ENCODE measurements at regions not wholly inside any gene's neighbourhood (a gene's known extent, or its start where the extent isn't known, plus 50 kb on each side); places are given as distances from the start of the nearest gene placed in this dataset.

- peak overlapping the region; percentile 72 to 83 for H3K27ac ChIP-seq
- H3K4me3 ChIP-seq: peak overlapping the region; percentile 12
- no peak for DNase-seq (ENCODE audit: low spot score)
- TF ChIP-seq CTCF (IDR thresholded peaks at IDR 0.05): no peak
These were observed 616.5 kb upstream of the CITED2 start for GRCh38 chr6:139990856-139991465.

- H3K4me3 ChIP-seq: no peak overlapping the region
- no peak for TF ChIP-seq CTCF (IDR thresholded peaks at IDR 0.05)
- no peak for DNase-seq (ENCODE audit: low spot score)
- H3K27ac ChIP-seq: peak overlapping the region; percentile 72 to 83
These were observed 615.7 kb upstream of the CITED2 start for GRCh38 chr6:139990026-139990686.

- no peak for TF ChIP-seq CTCF (IDR thresholded peaks at IDR 0.05)
- DNase-seq (ENCODE audit: low spot score): no peak
- H3K27ac ChIP-seq: no peak overlapping the region
- H3K4me3 ChIP-seq: no peak overlapping the region
These were observed 614.2 kb upstream of the CITED2 start for GRCh38 chr6:139988685-139989084.

- H3K27ac ChIP-seq: no peak overlapping the region
- TF ChIP-seq CTCF (IDR thresholded peaks at IDR 0.05): no peak
- no peak for DNase-seq (ENCODE audit: low spot score)
- no peak overlapping the region for H3K4me3 ChIP-seq
These were observed 612.6 kb upstream of the CITED2 start for GRCh38 chr6:139987091-139987490.

- Histone ChIP-seq H3K4me3 (no peak overlapping the region), H3K27ac (peak overlapping the region in 1 of 2 donors; percentile 85)
- TF ChIP-seq CTCF (IDR thresholded peaks at IDR 0.05): no peak
- no peak for DNase-seq (ENCODE audit: low spot score)
These were observed 610.9 kb upstream of the CITED2 start for GRCh38 chr6:139985236-139985815.

GRCh38 chr6:139984317-139984716 lies 609.9 kb upstream of the CITED2 start:
- Histone ChIP-seq H3K27ac (peak overlapping the region; percentile 58 to 85), H3K4me3 (no peak overlapping the region)
- no peak for DNase-seq (ENCODE audit: low spot score)
- no peak for TF ChIP-seq CTCF (IDR thresholded peaks at IDR 0.05)

All from coronary artery (tissue), 2 donors.